Endothelial cell of umbilical vein (primary cell): ENCODE measurements at regions not wholly inside any gene's neighbourhood (a gene's known extent, or its start where the extent isn't known, plus 50 kb on each side); places are given as distances from the start of the nearest gene placed in this dataset.

Experiments used
- BruUV-seq: library from RNA; stranded (reverse); fragments of 400-500 nt; replicated peaks from 2 replicates; lab custom pipeline; 2021; lab: Mats Ljungman, UMichigan
- CTCF ChIA-PET: fragments of 300-600, 350-600 bp; sonication (Branson Sonifier 250); formaldehyde crosslinking; loops from one replicate; lab custom pipeline; 2021; ENCODE audit warnings: antibody characterized with exemption, inconsistent platforms; lab: Charles Lee
- POLR2A ChIA-PET: fragments of 300-600, 350-600 bp; sonication (Branson Sonifier 250); formaldehyde crosslinking; loops from one replicate; lab custom pipeline; 2021; ENCODE audit warnings: antibody characterized with exemption, inconsistent platforms; lab: Charles Lee
- DNase-seq: peaks from one replicate; pipeline ENCODE4 v3.0.0-alpha.2; 2011; ENCODE audit warnings: low read depth, low spot score
- FAIRE-seq: peaks from 2 replicates; lab custom pipeline; 2011; peaks lifted over from hg19 to GRCh38; lab: Jason Lieb, UNC
- H2AFZ ChIP-seq: 2 replicates; pipeline ENCODE4 v1.6.0; 2012; ENCODE audit warnings: low read depth, low read length, control low read depth, inconsistent platforms
- H3K27ac ChIP-seq: 2 replicates; pipeline ENCODE4 v1.5.1; 2011; ENCODE audit warnings: low read depth, mild to moderate bottlenecking, control low read depth, low read length, moderate library complexity; ENCODE audit not compliant: insufficient read depth
- H3K27me3 ChIP-seq, 2 experiments: 2 replicates each; pipeline versions ENCODE4 v1.6.0 to v1.6.1; 2011; ENCODE audit warnings: low read length in 2 of 2, mixed read lengths in 1 of 2; ENCODE audit not compliant: control insufficient read depth in 2 of 2, insufficient read depth in 2 of 2
- H3K36me3 ChIP-seq, 2 experiments: 2 replicates in 1 of 2; 3 replicates in 1 of 2; pipeline ENCODE4 v1.5.1; 2011; ENCODE audit warnings: low read length in 2 of 2, mild to moderate bottlenecking in 1 of 2, moderate library complexity in 1 of 2; ENCODE audit not compliant: control insufficient read depth in 2 of 2, insufficient read depth in 2 of 2; ENCODE audit errors: extremely low read depth in 1 of 2
- H3K4me1 ChIP-seq: 3 replicates; pipeline ENCODE4 v1.5.1; 2011; ENCODE audit warnings: mild to moderate bottlenecking, low read length; ENCODE audit not compliant: control insufficient read depth, insufficient read depth; ENCODE audit errors: extremely low read depth
- H3K4me2 ChIP-seq: 2 replicates; pipeline ENCODE4 v1.6.1; 2011; ENCODE audit warnings: low read length, control low read depth, mixed read lengths; ENCODE audit not compliant: insufficient read depth
- H3K4me3 ChIP-seq, 3 experiments: fragments of 200-600 bp in 1 of 3; sonication (generic), shearing (Covaris generic) in 1 of 3; replicated peaks in 1 of 3; 2 replicates each; pipeline ENCODE4 v1.5.1; 2011 to 2016; ENCODE audit warnings: control low read depth in 3 of 3, low read length in 3 of 3, mild to moderate bottlenecking in 2 of 3, inconsistent platforms in 1 of 3, low read depth in 1 of 3, moderate library complexity in 1 of 3; ENCODE audit not compliant: insufficient read depth in 1 of 3
- H3K79me2 ChIP-seq: 2 replicates; pipeline ENCODE4 v1.6.0; 2012; ENCODE audit warnings: low read length, inconsistent platforms; ENCODE audit not compliant: control insufficient read depth, insufficient read depth
- H3K9ac ChIP-seq: replicated peaks from 2 replicates; pipeline ENCODE3; 2011; ENCODE audit warnings: low read length, control low read depth; ENCODE audit not compliant: insufficient read depth; ENCODE audit errors: extremely low read depth
- H3K9me1 ChIP-seq: replicated peaks from 3 replicates; pipeline ENCODE4 v1.6.0; 2011; ENCODE audit warnings: mild to moderate bottlenecking, low read length; ENCODE audit not compliant: control insufficient read depth, insufficient read depth; ENCODE audit errors: extremely low read depth
- H3K9me3 ChIP-seq: replicated peaks from 2 replicates; pipeline ENCODE4 v1.5.1; 2012; ENCODE audit warnings: low read length, inconsistent platforms; ENCODE audit not compliant: control insufficient read depth, insufficient read depth
- H4K20me1 ChIP-seq: replicated peaks from 2 replicates; pipeline ENCODE3; 2011; ENCODE audit warnings: mild to moderate bottlenecking, low read length; ENCODE audit not compliant: control insufficient read depth, insufficient read depth; ENCODE audit errors: extremely low read depth
- CTCF ChIP-seq, 2 donors: IDR thresholded peaks; 1 replicate in 1 of 2; 2 replicates in 1 of 2; pipeline ENCODE4 v1.5.1; 2011; ENCODE audit warnings: low read length in 2 of 2, mild to moderate bottlenecking in 2 of 2, moderate library complexity in 2 of 2, control low read depth in 1 of 2, inconsistent platforms in 1 of 2, low read depth in 1 of 2; ENCODE audit not compliant: insufficient read depth in 1 of 2; ENCODE audit errors: extremely low read depth in 1 of 2
- EZH2 ChIP-seq: IDR thresholded peaks from 2 replicates; pipeline ENCODE4 v1.6.1; 2012; ENCODE audit warnings: borderline replicate concordance, low read depth, mild to moderate bottlenecking, moderate library complexity, low read length, inconsistent platforms; ENCODE audit not compliant: severe bottlenecking
- FOS ChIP-seq: IDR thresholded peaks from 2 replicates; pipeline ENCODE4 v1.6.1; 2011; ENCODE audit warnings: mild to moderate bottlenecking, low read length, moderate library complexity, borderline replicate concordance; ENCODE audit not compliant: insufficient read depth
- GATA2 ChIP-seq: IDR thresholded peaks from 2 replicates; pipeline ENCODE4 v1.7.0; 2011; ENCODE audit warnings: low read depth, mild to moderate bottlenecking, moderate library complexity, mixed read lengths, low read length; ENCODE audit not compliant: insufficient read length, insufficient read depth
- JUN ChIP-seq: IDR thresholded peaks from 2 replicates; pipeline ENCODE4 v1.6.1; 2011; ENCODE audit warnings: borderline replicate concordance, low read depth; ENCODE audit not compliant: insufficient read length, insufficient read depth
- MAX ChIP-seq: IDR thresholded peaks from 2 replicates; pipeline ENCODE4 v1.6.1; 2011; ENCODE audit not compliant: insufficient read depth, insufficient read length
- POLR2A ChIP-seq: IDR thresholded peaks from 2 replicates; pipeline ENCODE4 v1.6.1; 2012; ENCODE audit warnings: low read depth, mild to moderate bottlenecking, control low read depth, low read length
- POLR2AphosphoS5 ChIP-seq: IDR thresholded peaks from 2 replicates; pipeline ENCODE4 v1.6.1; 2012; ENCODE audit warnings: low read depth, mild to moderate bottlenecking, control low read depth, low read length, moderate library complexity; ENCODE audit not compliant: insufficient read depth
- dilution Hi-C: fragments of 300-500 bp; cut with MboI; formaldehyde crosslinking; loops from one replicate; pipeline ENCODE4 v1.15.0; 2019; ENCODE audit warnings: low sequenced_read_pairs; ENCODE audit not compliant: extremely low pct_ligation_motif_present
- intact Hi-C: fragments of 100-400 bp; cut with micrococcal nuclease; formaldehyde crosslinking; loops from one replicate; pipeline ENCODE4 v1.10.0; 2022

GRCh38 chr6:97917369-97917768, 634.4 kb upstream of the MMS22L start:
- ChIA-PET CTCF (no interaction called here), POLR2A (no interaction called here)
- Histone ChIP-seq H3K4me1 (no peaks in the 10 kb centered on the region), H3K4me2 (no peak overlapping the region), H3K4me3 (no peak overlapping the region), H3K9me1 (no peaks in the 10 kb centered on the region), H3K36me3 (no peaks in the 10 kb centered on the region), H3K9ac (no peak overlapping the region), H3K27me3 (no peaks in the 10 kb centered on the region), H3K9me3 (no peaks in the 10 kb centered on the region), H4K20me1 (no peaks in the 10 kb centered on the region), H3K79me2 (no peaks in the 10 kb centered on the region), H2AFZ (no peak overlapping the region), H3K27ac (no peak overlapping the region)
- FAIRE-seq, result no peak
- DNase-seq, result no peak
- intact Hi-C loops, result no loop called here
- TF ChIP-seq GATA2 (no peak), POLR2A (no peak), MAX (no peak), EZH2 (no peak), CTCF (IDR thresholded peaks at IDR 0.05; ENCODE audit: extremely low read depth in 1 of 2, insufficient read depth in 1 of 2, low read depth in 1 of 2, low read length in 2 of 2) (no peak), FOS (no peak), JUN (no peak), POLR2AphosphoS5 (no peak)
- BruUV-seq, result no TSS peak
- dilution Hi-C loops, result no loop called here
